ENCODE measurements at regions not wholly inside any gene's neighbourhood (a gene's known extent, or its start where the extent isn't known, plus 50 kb on each side); places are given as distances from the start of the nearest gene placed in this dataset.

DNA sequence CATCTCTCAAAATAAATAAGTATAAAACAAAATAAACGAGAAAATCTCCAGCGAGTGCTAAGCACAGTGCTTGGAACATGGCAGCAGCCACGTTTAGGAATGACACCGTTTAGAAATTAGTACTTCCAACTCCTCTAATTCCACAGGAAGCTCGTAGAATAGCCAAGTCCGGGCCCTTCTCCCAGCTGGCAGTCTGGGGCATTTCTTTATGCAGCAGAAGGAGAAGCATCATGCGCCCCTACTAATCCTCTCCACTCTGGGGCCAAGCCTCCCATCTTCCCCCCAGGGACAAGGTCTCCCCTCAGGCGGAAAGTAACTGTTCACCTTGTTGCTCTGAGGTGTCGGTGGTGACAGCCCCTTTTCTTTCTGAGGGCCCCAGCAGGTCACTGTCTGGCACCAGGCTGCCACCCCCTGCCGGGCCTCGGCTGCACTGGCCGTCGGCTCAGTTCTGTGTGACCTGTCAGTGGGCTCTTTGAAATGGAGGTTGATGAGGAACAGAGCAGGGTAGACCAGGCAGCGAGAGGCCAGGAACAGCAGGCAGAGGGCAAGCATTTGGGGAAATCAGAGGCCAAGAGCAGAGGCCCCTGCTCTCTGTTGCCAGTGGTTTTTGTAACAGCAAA lies 113.5 kb upstream of the WWC1 start:
- TF ChIP-seq CTCF (IDR thresholded peaks at IDR 0.05) (no peak), ZFX (IDR thresholded peaks at IDR 0.05; ENCODE audit: borderline replicate concordance) (no peak)
- H3K27ac ChIP-seq: no peak overlapping the region

DNA sequence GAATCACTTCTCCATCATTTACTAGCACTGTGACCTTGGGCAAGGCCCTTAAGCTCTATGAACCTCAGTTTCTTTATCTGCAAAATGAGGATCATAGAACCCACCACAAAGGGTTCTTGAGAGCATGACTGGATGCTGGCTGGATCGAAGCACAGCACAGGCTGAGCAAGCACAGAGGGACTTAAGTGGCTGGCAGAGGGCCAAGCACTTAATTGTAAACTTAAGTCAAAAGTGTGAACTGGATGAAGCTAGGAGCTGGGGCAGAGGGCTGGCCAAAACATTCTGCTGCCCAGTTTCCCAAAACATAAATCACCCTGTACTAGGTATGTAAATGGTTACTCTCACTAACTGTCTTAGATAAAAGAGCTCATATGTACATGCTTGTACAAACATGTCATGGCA lies 112.3 kb upstream of the WWC1 start:
- H3K27ac ChIP-seq: no peak overlapping the region
- TF ChIP-seq ZFX (IDR thresholded peaks at IDR 0.05; ENCODE audit: borderline replicate concordance) (no peak), CTCF (IDR thresholded peaks at IDR 0.05) (no peak)

DNA sequence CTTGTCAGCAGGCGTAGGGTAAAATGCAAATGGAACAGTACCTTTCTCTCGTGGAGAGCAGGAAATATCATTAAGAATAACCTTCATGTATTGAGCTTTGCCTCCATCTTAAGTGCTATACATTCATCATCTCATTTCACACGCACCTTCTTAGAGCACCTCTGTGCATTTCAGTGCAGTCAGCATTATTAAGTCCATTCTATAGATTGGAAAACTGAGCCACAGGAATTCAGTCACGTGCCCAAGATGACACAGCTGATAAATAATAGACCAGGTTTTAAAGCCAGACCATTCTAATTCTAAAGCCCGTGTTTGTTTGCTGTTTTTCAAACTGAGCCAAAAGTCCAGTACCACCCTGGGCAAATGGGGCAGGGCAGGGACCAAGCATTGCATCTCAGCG lies 109.2 kb upstream of the WWC1 start:
- TF ChIP-seq CTCF (IDR thresholded peaks at IDR 0.05) (no peak), ZFX (IDR thresholded peaks at IDR 0.05; ENCODE audit: borderline replicate concordance) (no peak)

DNA sequence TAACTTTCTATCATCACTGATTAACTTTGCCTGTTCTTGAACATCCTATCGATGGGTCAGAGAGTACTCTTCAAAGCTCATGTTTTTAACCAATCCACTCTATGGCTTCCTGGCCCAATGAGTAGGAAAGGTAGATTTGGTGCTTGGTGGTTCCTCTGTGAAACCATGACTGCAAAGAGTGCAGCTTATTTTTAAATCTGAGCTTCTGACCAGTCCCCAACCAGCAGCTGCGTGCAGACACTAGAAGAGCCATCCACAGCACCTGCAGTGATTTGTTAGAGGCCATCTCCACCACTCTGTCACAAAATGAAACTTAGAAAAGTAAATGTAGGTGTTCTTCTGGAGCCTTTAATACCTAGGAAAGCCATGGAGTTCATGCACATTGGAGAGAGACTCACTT lies 107.3 kb upstream of the WWC1 start:
- TF ChIP-seq CTCF (IDR thresholded peaks at IDR 0.05): no peak
- no peak for TF ChIP-seq ZFX (IDR thresholded peaks at IDR 0.05; ENCODE audit: borderline replicate concordance)
- no peak overlapping the region for H3K27ac ChIP-seq

More for the DNA sequence above, 109.2 kb upstream of the WWC1 start:
- no peak overlapping the region for H3K27ac ChIP-seq

- no peak for TF ChIP-seq CTCF (IDR thresholded peaks at IDR 0.05)
- no peak overlapping the region for H3K27ac ChIP-seq
Measured at GRCh38 chr5:168186289-168187074, 105.0 kb upstream of the WWC1 start.

DNA sequence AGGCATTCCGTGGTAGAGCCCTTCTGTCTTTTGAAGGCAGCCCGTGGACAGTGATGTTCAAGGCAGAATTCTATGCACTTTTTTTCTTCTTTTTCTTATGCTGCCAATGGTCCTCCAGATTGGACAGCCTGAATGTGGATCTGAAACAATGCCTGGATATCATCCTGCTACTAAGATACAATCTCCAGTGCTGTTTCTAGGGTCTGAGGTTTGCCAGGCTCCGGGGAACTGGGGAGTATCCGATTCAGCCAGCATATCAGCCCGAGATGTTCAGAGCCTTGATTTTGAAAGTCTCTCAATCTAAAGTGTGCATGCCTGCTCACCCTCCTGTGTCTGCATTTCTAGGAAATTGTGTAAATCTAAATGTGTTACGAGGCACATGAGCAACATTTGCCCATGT lies 103.8 kb upstream of the WWC1 start:
- H3K27ac ChIP-seq: no peak overlapping the region
- no peak for TF ChIP-seq CTCF (IDR thresholded peaks at IDR 0.05)
- no peak for TF ChIP-seq ZFX (IDR thresholded peaks at IDR 0.05; ENCODE audit: borderline replicate concordance)

DNA sequence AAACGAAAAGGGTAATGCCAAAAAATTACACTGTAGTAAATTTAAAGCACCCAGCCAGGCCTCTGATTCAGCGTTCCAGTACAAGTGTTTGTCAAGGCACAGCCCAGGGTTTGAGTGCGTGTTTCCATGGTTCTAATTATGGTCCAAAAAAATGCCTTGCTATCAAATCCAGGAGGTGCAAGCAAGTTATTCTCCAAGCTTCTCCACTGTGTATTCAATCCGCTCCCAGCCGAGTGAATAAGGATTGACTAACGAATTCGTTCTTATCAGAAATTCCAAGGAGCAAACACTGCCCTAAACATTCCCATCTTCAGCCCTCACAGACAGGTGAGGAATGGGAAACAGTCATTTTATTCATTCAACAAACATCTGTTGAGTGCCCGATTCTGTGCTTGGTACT lies 103.3 kb upstream of the WWC1 start:
- H3K27ac ChIP-seq: no peak overlapping the region
- TF ChIP-seq ZFX (IDR thresholded peaks at IDR 0.05; ENCODE audit: borderline replicate concordance): no peak
- TF ChIP-seq CTCF (IDR thresholded peaks at IDR 0.05): no peak
